Activated CD4-positive, alpha-beta T cell treated with anti-CD3 and anti-CD28 coated beads, Interleukin-2, amount 50 U/mL, for 24 hours (primary cell): ENCODE measurements at regions not wholly inside any gene's neighbourhood (a gene's known extent, or its start where the extent isn't known, plus 50 kb on each side); places are given as distances from the start of the nearest gene placed in this dataset.
"Not testable (repeated sequence)": the region's sequence is repeated elsewhere in the genome, so short reads cannot be mapped to it uniquely, and the experiment has no call there.

ENCODE experiments used
- DNase-seq, 2 donors: peaks; one replicate each; pipeline ENCODE4 v3.0.0-alpha.2; 2020; ENCODE audit warnings: low read depth in 1 of 2, low spot score in 1 of 2

- no peak for DNase-seq
Observed at GRCh38 chr11:119586181-119586580, 142.8 kb downstream of the NECTIN1 start.

- DNase-seq = no peak
Observed at GRCh38 chr11:119585043-119585781, 143.8 kb downstream of the NECTIN1 start.

GRCh38 chr11:119584193-119585042 lies 144.6 kb downstream of the NECTIN1 start:
- DNase-seq = no peak

- DNase-seq = no peak
Observed at GRCh38 chr11:119583585-119583984, 145.4 kb downstream of the NECTIN1 start.

GRCh38 chr11:119581396-119581795 lies 147.6 kb downstream of the NECTIN1 start:
- DNase-seq = not testable (repeated sequence)

GRCh38 chr11:119580751-119581150 lies 148.2 kb downstream of the NECTIN1 start:
- DNase-seq = no peak

- no peak for DNase-seq
Observed at GRCh38 chr11:119580081-119580480, 148.9 kb downstream of the NECTIN1 start.

- no peak for DNase-seq
Observed at GRCh38 chr11:119578521-119579191, 150.3 kb downstream of the NECTIN1 start.

GRCh38 chr11:119573858-119574257 lies 150.9 kb upstream of the THY1 start:
- DNase-seq = no peak

GRCh38 chr11:119572481-119573424 lies 149.8 kb upstream of the THY1 start:
- DNase-seq = no peak

- DNase-seq = no peak
Observed at GRCh38 chr11:119571311-119571710, 148.3 kb upstream of the THY1 start.

- DNase-seq = no peak
Observed at GRCh38 chr11:119567688-119568582, 145.0 kb upstream of the THY1 start.

GRCh38 chr11:119566319-119566718 lies 143.3 kb upstream of the THY1 start:
- no peak for DNase-seq

- not testable (repeated sequence) for DNase-seq
Observed at GRCh38 chr11:119565693-119566092, 142.7 kb upstream of the THY1 start.

GRCh38 chr11:119560961-119561360 lies 138.0 kb upstream of the THY1 start:
- no peak for DNase-seq

- DNase-seq = no peak
Observed at GRCh38 chr11:119560291-119560690, 137.3 kb upstream of the THY1 start.

GRCh38 chr11:119552106-119552485 lies 129.1 kb upstream of the THY1 start:
- DNase-seq = no peak

GRCh38 chr11:119551420-119552105 lies 128.6 kb upstream of the THY1 start:
- no peak for DNase-seq
